ENCODE measurements at regions not wholly inside any gene's neighbourhood (a gene's known extent, or its start where the extent isn't known, plus 50 kb on each side); places are given as distances from the start of the nearest gene placed in this dataset.

DNA sequence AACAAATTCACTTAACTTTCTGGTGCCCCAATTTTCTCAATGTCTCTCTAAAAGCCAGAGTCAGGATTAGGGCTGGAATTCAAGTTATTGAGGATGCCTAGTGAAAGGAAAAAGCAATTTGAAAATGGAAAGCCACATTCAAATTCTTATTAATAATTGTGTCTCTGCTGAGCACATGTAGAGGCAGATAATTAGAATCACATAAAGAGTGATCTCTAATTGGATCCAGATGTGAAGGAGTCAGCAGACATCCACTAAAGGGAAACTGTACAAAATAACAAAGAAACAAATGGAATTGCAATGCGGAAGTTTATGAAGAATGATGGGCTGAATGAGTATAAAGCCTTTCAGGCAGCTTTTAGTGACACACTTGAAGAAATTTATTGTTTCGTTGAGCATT, 482.6 kb downstream of the TTLL7 start:
- TF ChIP-seq POLR2A (IDR thresholded peaks at IDR 0.05) (no peak), POLR2AphosphoS5 (IDR thresholded peaks at IDR 0.05) (no peak)
- TF ChIP-seq, protein P1, sequence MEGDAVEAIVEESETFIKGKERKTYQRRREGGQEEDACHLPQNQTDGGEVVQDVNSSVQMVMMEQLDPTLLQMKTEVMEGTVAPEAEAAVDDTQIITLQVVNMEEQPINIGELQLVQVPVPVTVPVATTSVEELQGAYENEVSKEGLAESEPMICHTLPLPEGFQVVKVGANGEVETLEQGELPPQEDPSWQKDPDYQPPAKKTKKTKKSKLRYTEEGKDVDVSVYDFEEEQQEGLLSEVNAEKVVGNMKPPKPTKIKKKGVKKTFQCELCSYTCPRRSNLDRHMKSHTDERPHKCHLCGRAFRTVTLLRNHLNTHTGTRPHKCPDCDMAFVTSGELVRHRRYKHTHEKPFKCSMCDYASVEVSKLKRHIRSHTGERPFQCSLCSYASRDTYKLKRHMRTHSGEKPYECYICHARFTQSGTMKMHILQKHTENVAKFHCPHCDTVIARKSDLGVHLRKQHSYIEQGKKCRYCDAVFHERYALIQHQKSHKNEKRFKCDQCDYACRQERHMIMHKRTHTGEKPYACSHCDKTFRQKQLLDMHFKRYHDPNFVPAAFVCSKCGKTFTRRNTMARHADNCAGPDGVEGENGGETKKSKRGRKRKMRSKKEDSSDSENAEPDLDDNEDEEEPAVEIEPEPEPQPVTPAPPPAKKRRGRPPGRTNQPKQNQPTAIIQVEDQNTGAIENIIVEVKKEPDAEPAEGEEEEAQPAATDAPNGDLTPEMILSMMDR (IDR thresholded peaks at IDR 0.05): no peak
